GM20000 (cell line): ENCODE measurements at regions not wholly inside any gene's neighbourhood (a gene's known extent, or its start where the extent isn't known, plus 50 kb on each side); places are given as distances from the start of the nearest gene placed in this dataset.
"Not testable (repeated sequence)": the region's sequence is repeated elsewhere in the genome, so short reads cannot be mapped to it uniquely, and the experiment has no call there.

Experiments used
- DNase-seq: peaks from one replicate; pipeline ENCODE4 v3.0.0; 2012; ENCODE audit warnings: low spot score
- TF ChIP-seq, protein P1 (sequence below): IDR thresholded peaks from 2 replicates; pipeline ENCODE4 v1.5.1; 2012; ENCODE audit warnings: mild to moderate bottlenecking, control low read depth; ENCODE audit errors: extremely low read depth, missing control alignments

DNA sequence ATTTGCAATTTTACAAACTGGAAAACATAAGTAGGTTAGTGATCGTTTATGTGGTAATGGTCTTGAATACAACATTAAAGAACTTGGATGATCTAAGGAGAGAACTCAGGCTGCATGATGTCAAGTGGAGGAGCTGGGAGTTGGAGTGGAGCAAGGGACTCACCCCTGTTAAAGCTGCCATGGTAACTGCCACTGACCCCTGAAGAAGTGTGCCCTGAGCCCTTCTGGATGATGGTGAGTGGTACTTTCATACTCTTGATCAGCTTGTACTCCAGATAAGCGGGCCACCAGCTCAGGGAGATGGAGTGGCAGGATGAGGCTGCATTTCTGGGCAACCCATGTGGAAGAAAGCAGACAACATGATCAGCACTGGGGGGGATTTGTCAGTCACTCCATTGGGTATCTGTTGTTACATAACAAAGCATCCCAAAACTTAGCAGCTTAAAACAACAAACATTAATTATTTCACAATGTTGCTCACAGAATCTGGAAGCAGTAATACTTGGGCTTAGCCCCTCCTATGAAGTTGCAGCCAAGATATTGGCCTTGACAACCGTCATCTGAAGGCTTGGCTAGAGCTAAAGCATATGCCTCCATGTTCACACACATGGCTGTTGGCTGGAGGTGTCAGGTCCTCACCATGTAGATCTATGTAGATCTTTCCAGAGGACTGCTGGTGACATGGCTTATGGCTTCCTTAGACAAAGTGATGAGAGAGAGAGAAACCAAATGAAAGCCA lies 213.8 kb downstream of the DUSP10 start:
- TF ChIP-seq, protein P1, sequence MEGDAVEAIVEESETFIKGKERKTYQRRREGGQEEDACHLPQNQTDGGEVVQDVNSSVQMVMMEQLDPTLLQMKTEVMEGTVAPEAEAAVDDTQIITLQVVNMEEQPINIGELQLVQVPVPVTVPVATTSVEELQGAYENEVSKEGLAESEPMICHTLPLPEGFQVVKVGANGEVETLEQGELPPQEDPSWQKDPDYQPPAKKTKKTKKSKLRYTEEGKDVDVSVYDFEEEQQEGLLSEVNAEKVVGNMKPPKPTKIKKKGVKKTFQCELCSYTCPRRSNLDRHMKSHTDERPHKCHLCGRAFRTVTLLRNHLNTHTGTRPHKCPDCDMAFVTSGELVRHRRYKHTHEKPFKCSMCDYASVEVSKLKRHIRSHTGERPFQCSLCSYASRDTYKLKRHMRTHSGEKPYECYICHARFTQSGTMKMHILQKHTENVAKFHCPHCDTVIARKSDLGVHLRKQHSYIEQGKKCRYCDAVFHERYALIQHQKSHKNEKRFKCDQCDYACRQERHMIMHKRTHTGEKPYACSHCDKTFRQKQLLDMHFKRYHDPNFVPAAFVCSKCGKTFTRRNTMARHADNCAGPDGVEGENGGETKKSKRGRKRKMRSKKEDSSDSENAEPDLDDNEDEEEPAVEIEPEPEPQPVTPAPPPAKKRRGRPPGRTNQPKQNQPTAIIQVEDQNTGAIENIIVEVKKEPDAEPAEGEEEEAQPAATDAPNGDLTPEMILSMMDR, result no peak
- no peak for DNase-seq

DNA sequence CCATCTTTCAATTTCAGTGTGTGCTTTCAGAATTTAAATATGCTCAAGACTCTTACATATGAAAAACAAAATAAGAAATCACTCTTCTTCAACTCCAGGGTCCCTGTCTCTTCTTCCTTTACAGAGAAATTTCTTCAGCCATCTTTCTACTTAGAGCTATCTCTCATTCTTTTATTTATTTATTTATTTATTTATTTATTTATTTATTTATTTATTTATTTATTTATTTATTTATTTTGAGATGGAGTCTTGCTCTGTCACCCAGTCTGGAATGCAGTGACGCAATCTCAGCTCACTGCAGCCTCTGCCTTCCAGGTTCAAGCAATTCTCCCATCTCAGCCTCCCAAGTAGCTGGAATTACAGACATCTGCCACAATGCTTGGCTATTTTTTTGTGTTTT lies 211.7 kb downstream of the DUSP10 start:
- DNase-seq, result not testable (repeated sequence)

DNA sequence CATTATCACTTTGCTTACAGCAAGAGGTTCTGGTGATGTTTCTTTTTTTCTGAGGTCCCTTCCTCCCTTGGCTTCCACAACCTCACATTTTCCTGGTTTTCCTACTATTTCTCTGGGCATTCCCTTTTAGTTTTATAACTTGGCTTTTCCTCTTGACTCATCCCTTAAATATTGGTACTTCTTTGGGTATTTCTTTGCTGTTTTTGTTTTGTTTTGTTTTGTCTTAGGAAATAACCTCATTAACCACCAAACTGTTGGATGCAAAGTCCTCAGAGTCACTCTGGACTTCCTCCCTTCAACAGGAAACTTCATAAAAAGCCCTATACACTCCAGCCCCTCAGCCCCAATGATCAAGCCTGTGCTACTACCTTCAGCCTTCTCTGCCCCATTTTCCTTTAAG lies 211.1 kb downstream of the DUSP10 start:
- TF ChIP-seq, protein P1, result no peak
- DNase-seq, result no peak

DNA sequence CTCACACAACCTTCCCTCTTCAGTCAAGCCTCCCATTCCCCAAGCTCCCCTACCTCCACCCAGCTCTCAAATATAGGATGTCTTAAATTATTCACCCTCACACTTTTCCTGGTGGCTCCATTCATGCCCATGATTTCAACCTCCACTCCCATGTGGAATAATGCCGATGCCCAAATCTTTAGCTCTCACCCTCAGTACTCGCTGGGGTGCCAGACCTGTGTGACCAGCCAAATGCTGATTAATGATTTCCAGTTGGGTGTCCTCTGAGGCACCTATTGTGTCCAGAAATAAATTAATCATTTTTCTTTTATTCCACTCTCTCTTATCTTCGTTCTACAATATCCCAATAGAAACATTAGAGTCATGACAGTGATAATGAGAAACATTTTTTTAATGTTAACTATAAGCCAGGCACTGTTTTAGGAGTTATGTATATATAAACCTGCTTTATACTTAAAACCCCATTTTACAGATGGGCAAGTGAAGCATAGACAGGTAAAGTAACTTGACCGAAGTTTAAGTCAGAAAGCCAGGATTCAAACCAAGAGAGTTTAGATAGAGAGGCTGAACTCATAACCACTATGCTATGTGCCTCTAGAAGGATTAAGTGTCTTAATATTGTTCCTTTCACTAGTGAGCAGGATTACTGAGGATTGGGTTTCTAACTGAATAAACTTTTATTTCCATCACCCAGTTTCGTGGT lies 209.7 kb downstream of the DUSP10 start:
- TF ChIP-seq, protein P1, result no peak
- no peak for DNase-seq

DNA sequence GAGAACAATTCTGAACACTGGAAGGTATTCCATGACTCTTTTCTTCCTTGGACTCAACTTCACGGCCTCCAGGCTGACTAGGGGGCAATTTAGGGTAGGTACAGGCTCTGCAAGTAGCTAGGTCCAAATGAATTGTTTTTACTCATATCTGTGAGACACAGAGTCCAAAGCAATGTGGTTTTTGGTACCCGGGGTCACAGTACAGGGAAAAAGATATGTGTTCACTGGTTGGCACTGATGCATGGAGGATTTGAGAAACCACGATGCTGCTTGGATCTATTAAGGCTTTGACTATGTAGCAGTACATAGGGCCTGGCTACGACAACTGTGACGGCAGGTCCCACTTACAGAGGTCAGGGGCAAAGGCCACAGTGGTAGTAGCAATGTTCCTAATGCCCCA lies 200.6 kb downstream of the DUSP10 start:
- TF ChIP-seq, protein P1, result no peak
- no peak for DNase-seq

DNA sequence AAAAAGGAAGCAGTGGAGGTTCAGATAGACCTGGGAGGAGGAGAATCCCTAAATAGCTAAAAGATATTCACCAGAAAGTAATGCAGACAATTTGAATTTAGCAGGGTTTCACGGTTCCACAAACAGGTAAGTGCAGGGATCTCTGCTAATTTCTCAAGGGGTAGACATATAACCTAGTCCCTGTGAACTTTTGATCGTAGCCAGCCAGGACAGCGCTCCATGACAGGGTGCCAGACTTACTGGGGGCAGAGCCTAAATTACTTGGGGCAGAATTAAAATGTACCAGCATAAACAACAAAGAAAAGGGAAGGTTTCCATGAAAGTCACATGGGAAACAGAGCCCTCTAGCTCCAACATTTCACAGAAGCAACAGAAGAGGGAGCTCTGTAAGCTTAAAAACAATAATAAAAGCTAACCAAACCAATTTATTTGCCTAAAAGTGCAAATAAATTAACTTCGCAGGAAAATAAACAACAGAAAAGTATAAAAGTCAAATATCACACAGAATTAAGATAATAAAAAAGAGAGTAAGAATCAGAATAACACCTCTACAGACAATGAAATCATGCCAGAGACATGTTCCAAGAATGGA lies 198.3 kb downstream of the DUSP10 start:
- DNase-seq, result peak; percentile 17
- TF ChIP-seq, protein P1, result no peak

DNA sequence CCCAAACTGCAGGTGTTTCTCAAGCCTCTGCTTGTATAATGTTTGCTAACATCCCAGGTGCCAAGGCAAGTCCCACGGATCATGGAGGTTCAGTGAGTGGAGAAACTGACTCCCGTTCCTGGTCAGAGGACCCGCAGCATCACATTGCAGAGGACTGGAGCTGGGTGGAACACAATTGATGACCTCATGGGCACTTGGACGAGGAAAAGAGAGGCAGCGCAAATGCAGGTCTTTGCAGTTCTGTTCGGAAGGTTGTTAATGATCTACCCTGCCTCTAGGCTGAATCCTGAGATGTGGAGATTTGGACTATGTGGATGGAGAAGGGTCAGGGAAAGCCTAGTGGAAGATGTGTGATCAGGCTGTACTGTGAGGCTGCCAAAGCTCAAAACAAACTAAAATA lies 192.9 kb downstream of the DUSP10 start:
- DNase-seq, result no peak
- TF ChIP-seq, protein P1, result no peak
